GM12891 (cell line): ENCODE measurements at regions not wholly inside any gene's neighbourhood (a gene's known extent, or its start where the extent isn't known, plus 50 kb on each side); places are given as distances from the start of the nearest gene placed in this dataset.
"Not testable (repeated sequence)": the region's sequence is repeated elsewhere in the genome, so short reads cannot be mapped to it uniquely, and the experiment has no call there.

ENCODE experiments used
- DNase-seq: peaks from one replicate; pipeline ENCODE4 v3.0.0; 2011; ENCODE audit warnings: low spot score; ENCODE audit not compliant: insufficient read length
- FAIRE-seq: peaks from 2 replicates; lab custom pipeline; 2011; peaks lifted over from hg19 to GRCh38; lab: Jason Lieb, UNC
- PAX5 ChIP-seq: IDR thresholded peaks from 2 replicates; pipeline ENCODE4 v1.6.1; 2011; ENCODE audit warnings: low read length, moderate library complexity, mild to moderate bottlenecking; ENCODE audit not compliant: insufficient read depth, severe bottlenecking
- POLR2A ChIP-seq: IDR thresholded peaks from 2 replicates; pipeline ENCODE4 v1.6.1; 2011; ENCODE audit warnings: low read depth, low read length, control low read depth
- POLR2AphosphoS5 ChIP-seq: IDR thresholded peaks from 2 replicates; pipeline ENCODE4 v1.6.1; 2011; ENCODE audit warnings: low read depth, low read length, control low read depth
- POU2F2 ChIP-seq: IDR thresholded peaks from 2 replicates; pipeline ENCODE4 v1.6.1; 2011; ENCODE audit warnings: low read depth, mild to moderate bottlenecking, control low read depth, low read length, moderate library complexity
- SPI1 ChIP-seq: IDR thresholded peaks from 2 replicates; pipeline ENCODE4 v1.6.1; 2011; ENCODE audit warnings: low read depth, low read length, control low read depth
- TAF1 ChIP-seq: IDR thresholded peaks from 2 replicates; pipeline ENCODE4 v1.6.1; 2011; ENCODE audit warnings: low read depth, low read length, control low read depth

DNA sequence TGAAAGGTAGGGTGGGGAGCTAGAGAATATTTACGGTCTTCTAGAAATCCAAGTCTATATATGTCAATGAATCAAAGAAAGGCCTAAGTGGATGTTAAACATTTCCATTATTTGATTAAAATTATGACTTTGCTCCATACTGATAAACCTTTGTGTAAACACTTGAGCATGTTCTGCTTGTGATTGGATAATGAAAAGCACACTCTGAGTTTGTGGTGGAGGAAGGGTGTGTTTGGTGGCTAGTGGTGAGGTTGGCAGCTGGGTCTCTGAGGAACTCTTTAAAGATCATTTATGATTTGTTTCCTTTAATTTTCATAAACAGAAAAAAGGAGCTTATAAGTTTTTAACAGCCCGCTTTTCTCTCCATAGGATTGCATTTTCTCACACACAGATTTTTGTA is 84.7 kb downstream of the RFPL4B start:
- DNase-seq (no peak), FAIRE-seq (no peak)
- TF ChIP-seq TAF1 (no peak), POLR2AphosphoS5 (no peak), SPI1 (no peak), PAX5 (no peak), POU2F2 (no peak), POLR2A (no peak)

DNA sequence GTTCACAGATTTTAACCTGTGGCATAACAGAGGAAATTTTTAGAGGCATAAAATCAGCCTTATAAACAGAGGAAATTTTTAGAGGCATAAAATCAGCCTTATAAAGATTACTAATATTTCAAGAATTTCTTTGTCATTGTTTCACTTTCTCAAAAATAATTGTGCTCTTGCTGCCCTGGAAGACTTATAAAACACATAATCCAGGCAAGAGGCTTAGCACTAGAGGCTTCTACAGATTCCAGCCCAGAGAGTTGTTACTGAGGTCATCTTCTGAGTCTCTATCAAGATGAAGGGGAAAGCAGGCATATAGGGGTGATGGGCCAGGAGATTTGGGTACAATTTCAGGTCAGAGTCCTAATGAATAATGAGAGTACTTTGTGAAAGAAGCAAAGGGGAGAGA is 85.7 kb downstream of the RFPL4B start:
- FAIRE-seq (no peak), DNase-seq (no peak)
- TF ChIP-seq TAF1 (no peak), POLR2AphosphoS5 (no peak), PAX5 (no peak), POLR2A (no peak), POU2F2 (no peak), SPI1 (no peak)

DNA sequence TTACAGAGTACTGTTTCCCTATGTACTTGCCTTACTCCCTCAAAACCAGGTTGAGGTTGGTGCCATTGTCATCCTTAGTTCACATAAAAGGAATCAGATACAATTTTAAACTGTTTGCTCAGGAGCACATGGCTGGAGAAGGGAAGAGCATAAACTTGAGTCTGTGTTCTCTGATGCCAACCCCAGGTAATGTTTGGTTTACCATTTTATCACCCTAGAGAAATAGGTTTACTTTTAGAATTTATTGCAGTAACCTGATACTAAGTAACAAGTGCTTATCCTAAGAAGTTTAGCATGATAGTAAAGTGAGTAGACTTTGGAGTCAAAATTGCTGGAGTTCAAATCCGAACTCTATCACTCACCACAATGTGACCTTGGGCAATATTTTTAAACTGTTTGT is 86.3 kb downstream of the RFPL4B start:
- FAIRE-seq (no peak), DNase-seq (no peak)
- no peak for TF ChIP-seq TAF1
- no peak for TF ChIP-seq POLR2A
- TF ChIP-seq POLR2AphosphoS5: no peak
- TF ChIP-seq SPI1: no peak
- TF ChIP-seq POU2F2: no peak
- TF ChIP-seq PAX5: no peak

DNA sequence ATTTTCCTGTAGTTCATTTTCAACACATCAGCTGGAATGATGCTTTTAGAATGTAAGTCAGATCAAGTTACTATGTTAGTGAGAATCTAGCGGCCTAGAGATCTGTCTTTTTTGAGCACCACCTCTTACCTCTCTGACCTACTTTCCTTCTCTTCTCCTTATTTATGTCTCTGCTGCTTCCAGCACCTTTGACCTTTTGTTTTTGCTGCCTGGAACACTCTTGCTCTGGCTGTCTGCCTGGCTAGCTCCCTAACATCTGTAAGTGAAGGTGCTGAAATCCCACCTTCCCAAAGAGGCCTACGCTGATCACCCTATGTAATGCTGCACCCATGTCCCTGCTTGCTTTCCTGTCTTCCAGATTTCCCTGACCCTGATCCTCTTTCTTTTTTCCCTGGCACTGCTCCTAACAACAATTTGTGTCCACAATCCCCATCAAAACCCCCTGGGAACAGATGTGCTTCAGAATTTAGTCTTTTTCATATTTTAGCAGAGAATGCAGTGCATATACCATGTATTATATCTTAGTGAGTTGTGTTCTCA is 87.8 kb downstream of the RFPL4B start:
- FAIRE-seq (no peak), DNase-seq (no peak)
- TF ChIP-seq POLR2A (no peak), SPI1 (no peak), POLR2AphosphoS5 (no peak), TAF1 (no peak), POU2F2 (no peak), PAX5 (no peak)

DNA sequence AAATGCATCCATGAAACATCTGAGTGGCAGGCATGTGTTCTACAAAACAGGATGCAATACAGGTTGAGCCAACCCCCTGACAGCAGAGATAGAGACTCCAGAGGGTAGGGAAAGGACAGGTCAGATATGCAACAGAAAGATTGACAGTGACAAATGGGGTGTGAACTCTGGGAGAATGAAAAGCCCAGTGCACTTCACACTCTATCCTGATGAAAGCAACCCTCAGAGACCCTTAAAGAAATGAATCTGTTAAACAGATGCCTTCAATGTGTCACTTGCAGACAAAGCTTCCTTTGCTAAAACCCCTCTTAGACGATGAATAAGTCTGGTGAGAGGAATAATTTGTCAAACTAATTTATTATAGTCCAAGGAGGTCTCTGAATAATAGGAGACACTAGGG is 89.9 kb downstream of the RFPL4B start:
- FAIRE-seq: no peak
- no peak for DNase-seq
- no peak for TF ChIP-seq TAF1

DNA sequence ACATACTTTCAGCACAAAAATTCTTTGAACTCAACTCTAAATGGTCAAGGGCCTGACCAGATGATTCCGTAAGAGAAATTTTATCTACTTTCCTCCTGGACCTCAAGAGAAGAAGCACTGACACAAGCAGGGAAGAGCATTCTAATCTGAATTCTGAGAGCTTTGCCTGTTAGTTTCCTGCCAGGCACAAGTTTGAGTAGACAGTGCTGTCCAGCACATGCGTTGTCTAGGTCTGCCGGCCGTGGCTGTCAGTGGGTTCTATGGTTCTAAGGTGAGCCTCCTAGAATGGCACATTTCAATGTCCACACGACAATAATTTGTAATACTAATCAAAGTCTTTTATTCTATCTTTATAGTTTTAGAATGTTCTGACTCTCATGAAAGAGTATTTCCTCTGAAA is 91.9 kb downstream of the RFPL4B start:
- FAIRE-seq (no peak), DNase-seq (no peak)
- TF ChIP-seq TAF1: no peak
- no peak for TF ChIP-seq POU2F2

DNA sequence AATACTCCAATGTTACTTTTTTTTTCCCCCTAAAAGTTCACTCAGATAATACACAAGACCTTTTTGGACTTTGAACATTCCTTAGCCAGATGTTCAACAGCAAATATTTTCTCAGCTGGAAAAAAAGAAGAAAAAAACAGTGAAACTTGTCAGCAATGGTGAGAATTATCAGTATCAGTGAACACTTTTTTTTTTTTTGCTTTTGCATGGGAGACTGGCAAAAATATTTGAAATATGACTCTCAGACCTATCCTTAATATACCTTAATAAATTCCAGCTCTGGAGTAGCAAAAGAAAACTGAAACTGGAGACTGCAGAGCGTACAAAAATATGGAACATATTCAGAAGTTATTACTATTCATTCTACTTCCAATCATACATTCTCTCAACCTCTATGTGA is 92.3 kb downstream of the RFPL4B start:
- DNase-seq: no peak
- no peak for FAIRE-seq
- TF ChIP-seq POLR2A: no peak
- TF ChIP-seq SPI1: no peak
- TF ChIP-seq POU2F2: no peak
- no peak for TF ChIP-seq POLR2AphosphoS5
- TF ChIP-seq TAF1: no peak
- TF ChIP-seq PAX5: no peak

DNA sequence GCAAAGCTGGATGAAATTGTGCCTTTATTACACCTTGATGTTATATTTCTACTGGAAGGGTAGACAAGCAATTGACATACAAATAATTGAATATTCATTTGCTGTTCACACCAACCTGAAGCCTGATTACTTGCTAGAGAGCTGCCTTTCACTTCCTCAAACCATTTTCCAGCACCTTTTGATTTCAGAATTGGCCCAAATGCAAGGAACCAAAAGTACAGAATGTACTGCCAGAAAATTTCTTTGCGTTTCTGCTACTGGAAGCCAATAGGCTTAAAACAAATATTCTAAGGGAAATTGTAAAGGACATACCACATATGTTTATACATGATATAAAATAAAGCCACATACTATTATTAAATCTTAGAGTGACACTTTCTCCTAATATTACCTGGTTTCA is 94.5 kb downstream of the RFPL4B start:
- TF ChIP-seq POU2F2 (no peak), SPI1 (peak; percentile 84)
- no peak for DNase-seq
- no peak for FAIRE-seq

DNA sequence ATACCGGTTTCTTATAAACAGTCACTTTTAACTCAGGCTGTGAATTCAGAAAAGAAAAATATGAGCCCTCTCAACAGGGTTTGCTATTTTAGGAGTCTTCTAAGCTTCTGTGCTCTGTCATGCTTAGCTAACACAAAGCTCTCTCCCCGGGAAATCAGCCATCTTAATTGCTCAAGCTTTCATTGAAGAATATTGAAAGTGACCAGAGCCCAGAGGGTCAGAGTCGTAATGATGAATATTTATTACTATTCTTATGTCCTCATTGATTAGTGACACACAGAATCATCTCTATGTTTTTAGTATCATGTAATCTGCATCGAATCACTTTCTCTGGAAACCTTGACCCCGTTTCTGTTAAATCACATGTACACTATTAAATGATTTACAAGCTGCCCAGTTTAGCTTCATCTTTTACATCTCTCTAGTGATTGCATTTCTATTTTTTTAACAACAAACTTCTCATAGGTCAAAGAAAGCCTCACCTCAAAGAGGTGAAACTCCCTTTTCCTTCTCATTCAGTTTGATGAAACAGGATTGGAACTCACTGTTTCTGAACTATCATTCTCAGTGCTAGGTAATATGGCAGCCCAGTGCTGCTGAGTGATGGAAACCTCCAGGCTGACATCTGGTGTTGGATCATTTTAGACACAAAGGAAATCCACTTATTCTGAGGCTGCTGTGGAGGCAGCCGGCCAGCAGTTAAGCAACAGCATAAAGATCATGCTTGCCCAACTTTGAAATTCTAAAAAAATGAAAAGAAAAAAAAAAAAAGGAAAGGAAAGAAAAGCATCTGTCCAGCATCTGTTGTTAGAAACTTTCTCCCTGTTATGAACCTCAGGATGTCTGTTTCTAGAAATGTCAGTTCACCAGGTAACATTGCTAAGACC is 96.3 kb downstream of the RFPL4B start:
- TF ChIP-seq TAF1 (no peak), POLR2AphosphoS5 (no peak), SPI1 (no peak), POLR2A (no peak), POU2F2 (no peak)
- FAIRE-seq (no peak), DNase-seq (no peak)

DNA sequence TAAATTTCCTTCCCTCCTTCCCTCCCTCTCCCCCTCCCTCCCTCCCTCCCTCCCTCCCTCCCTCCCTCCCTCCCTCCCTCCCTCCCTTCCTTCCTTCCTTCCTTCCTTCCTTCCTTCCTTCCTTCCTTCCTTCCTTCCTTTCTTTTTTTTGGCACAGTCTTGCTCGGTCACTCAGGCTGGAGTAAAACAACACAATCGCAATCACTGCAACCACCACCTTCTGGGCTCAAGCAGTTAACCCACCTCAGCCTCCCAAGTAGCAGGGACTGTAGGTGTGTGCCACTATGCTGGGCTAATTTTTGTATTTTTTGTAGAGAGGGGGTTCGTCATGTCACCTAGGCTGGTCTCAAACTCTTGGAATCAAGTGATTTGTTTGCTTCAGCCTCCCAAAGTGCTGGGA is 101.7 kb downstream of the RFPL4B start:
- DNase-seq, FAIRE-seq: not testable (repeated sequence)
